Upper lobe of right lung (tissue), 1 donor: ENCODE measurements at regions not wholly inside any gene's neighbourhood (a gene's known extent, or its start where the extent isn't known, plus 50 kb on each side); places are given as distances from the start of the nearest gene placed in this dataset.
A peak's percentile ranks its signal among the peaks of the same experiment; 100 is the strongest.

ENCODE experiments used
- ATAC-seq: fragments of 200-7000 bp; cut with Tn5 transposase; one replicate; pipeline ENCODE4 v1.9.1; 2020; ENCODE audit warnings: mild to moderate bottlenecking, moderate library complexity
- DNase-seq: peaks from one replicate; pipeline ENCODE4 v3.0.0-alpha.2; 2020
- H3K27ac ChIP-seq: fragments of 200-600 bp; one replicate; pipeline ENCODE4 v1.8.0; 2022
- H3K27me3 ChIP-seq: fragments of 200-600 bp; one replicate; pipeline ENCODE4 v1.8.0; 2022; ENCODE audit warnings: mild to moderate bottlenecking
- H3K36me3 ChIP-seq: fragments of 200-600 bp; one replicate; pipeline ENCODE4 v1.8.0; 2022
- H3K4me1 ChIP-seq: fragments of 200-600 bp; one replicate; pipeline ENCODE4 v1.8.0; 2022
- H3K4me3 ChIP-seq: fragments of 200-600 bp; one replicate; pipeline ENCODE4 v1.8.0; 2022; ENCODE audit warnings: mild to moderate bottlenecking
- H3K9me3 ChIP-seq: fragments of 200-600 bp; one replicate; pipeline ENCODE4 v1.8.0; 2022
- intact Hi-C: fragments of 100-400 bp; cut with DNase I; formaldehyde crosslinking; loops from one replicate; pipeline ENCODE4 v1.11.0; 2022
- TF ChIP-seq, protein P1 (sequence below): fragments of 200-600 bp; IDR thresholded peaks from one replicate; pipeline ENCODE4 v1.8.0; 2022; ENCODE audit warnings: antibody characterized with exemption
- donor health status: DM: no; HTN: yes; CAD: no; lungs with severe emphysema.

DNA sequence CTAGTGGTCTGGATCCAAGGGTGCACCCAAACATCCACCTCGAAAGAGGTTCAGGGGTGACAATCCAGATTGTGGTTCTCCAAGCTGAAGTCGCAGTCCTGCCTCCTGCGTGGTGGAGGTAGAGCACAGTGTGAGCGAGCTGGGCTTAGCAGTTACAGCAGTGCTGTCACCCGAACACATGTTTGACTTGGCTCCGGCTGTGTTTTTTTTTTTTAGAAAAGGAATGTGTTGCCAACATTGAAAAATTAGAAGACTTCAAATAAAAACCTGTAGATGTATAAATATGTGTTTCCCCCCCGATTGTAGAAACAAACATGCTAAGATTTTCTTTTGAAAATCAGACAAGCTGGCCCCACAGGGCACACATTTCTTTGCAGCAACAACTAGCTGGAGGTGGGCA lies 530.8 kb downstream of the SHQ1 start:
- no peaks in the 10 kb centered on the region for H3K36me3 ChIP-seq
- intact Hi-C loops, result no loop called here
- DNase-seq, result no peak
- TF ChIP-seq, protein P1, sequence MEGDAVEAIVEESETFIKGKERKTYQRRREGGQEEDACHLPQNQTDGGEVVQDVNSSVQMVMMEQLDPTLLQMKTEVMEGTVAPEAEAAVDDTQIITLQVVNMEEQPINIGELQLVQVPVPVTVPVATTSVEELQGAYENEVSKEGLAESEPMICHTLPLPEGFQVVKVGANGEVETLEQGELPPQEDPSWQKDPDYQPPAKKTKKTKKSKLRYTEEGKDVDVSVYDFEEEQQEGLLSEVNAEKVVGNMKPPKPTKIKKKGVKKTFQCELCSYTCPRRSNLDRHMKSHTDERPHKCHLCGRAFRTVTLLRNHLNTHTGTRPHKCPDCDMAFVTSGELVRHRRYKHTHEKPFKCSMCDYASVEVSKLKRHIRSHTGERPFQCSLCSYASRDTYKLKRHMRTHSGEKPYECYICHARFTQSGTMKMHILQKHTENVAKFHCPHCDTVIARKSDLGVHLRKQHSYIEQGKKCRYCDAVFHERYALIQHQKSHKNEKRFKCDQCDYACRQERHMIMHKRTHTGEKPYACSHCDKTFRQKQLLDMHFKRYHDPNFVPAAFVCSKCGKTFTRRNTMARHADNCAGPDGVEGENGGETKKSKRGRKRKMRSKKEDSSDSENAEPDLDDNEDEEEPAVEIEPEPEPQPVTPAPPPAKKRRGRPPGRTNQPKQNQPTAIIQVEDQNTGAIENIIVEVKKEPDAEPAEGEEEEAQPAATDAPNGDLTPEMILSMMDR, result no peak
- no peak overlapping the region for H3K4me3 ChIP-seq
- no peaks in the 10 kb centered on the region for H3K4me1 ChIP-seq
- peak; percentile 28 for ATAC-seq
- H3K27ac ChIP-seq, result no peak overlapping the region
- no peaks in the 10 kb centered on the region for H3K9me3 ChIP-seq
- H3K27me3 ChIP-seq, result no peaks in the 10 kb centered on the region

DNA sequence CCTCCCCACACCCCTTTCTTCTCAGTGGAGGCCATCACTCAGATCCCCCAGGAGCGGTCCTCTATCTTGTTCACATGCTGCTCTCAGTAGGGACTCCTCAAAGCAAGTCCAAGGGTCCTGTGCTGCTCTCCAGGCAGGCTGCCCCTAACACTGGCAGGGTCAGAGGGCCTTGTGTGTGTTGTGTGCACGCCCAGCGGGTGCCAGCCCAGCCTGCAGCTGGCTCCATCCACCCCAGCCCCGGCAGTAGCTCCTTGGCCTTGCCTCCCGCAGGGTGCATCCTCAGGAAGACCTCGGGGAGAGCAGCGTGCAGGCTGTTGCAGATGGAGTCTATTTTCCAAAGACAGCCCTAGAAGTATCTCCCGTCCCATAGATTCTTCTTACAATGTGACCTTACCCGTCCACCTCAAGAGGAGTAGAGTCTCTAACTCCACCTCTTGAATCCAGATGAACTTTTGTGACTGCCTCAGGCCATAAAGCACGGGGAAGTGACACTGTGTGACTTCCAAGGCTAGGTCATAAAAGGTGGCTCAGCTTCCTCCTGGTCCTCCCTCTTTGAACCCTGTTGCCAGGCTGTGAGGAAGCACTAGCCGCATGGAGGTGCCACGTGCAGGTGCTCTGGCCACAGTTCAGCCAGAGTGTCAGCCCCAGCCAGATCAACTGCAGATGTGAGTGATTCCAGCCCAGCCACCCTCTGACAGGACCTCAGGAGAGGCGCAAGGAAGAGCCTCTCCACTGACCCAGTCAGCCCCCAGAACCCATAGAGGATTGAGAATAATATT lies 531.6 kb downstream of the SHQ1 start:
- ATAC-seq (no peak), DNase-seq (no peak)
- Histone ChIP-seq H3K27me3 (no peaks in the 10 kb centered on the region), H3K36me3 (no peaks in the 10 kb centered on the region), H3K4me3 (no peak overlapping the region), H3K27ac (no peak overlapping the region), H3K4me1 (no peaks in the 10 kb centered on the region), H3K9me3 (no peaks in the 10 kb centered on the region)
- intact Hi-C loops, result no loop called here
- TF ChIP-seq, protein P1, result no peak

DNA sequence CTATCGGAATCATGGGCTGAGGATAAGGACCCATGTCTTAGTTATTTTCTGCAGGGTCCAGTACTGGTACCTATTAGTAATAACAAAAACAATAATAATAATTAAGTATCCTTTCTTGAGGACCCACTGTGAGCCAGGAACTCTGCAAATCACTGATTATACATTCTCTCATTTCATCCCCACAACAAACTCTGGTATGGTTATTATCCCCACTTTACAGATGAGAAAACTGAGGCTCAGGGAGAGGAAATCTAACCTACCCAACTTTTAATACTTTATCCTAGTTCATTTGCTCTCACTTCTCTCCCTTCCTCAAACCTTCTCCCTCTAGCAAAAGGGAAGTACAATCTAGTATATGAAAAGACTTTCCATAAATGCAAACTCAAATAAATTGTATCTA lies 528.4 kb upstream of the PROK2 start:
- H3K36me3 ChIP-seq, result no peaks in the 10 kb centered on the region
- ATAC-seq, result no peak
- DNase-seq, result no peak
- no peak overlapping the region for H3K4me3 ChIP-seq
- no peaks in the 10 kb centered on the region for H3K27me3 ChIP-seq
- no peaks in the 10 kb centered on the region for H3K9me3 ChIP-seq
- peaks cover 14% of the 10 kb centered on the region for H3K4me1 ChIP-seq
- H3K27ac ChIP-seq, result no peak overlapping the region
- intact Hi-C loops, result no loop called here
- TF ChIP-seq, protein P1, result no peak

DNA sequence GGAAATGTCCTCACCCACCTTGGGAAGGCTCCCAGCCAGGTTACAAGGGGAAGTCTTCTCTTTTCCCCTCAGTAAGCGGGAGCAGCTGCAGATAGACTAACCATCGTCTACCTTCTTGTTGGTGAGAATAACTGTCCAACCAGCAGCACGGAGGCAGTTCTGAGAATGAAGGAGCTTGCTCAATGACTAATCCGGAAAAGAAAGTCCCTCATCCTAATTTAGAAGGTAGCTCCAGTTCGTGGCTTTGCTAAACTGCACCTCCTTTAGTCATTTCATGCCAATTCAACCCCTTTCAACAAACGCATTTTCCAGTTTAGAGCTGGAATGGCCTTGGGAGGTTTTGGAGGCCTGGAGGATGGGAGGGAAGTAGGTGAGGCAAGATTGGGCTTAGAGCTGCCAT lies 527.4 kb upstream of the PROK2 start:
- Histone ChIP-seq H3K9me3 (no peaks in the 10 kb centered on the region), H3K36me3 (no peaks in the 10 kb centered on the region), H3K4me1 (peaks cover 14% of the 10 kb centered on the region), H3K27me3 (no peaks in the 10 kb centered on the region), H3K27ac (no peak overlapping the region), H3K4me3 (no peak overlapping the region)
- DNase-seq, result no peak
- no peak for ATAC-seq
- intact Hi-C loops, result no loop called here
- TF ChIP-seq, protein P1, result no peak

DNA sequence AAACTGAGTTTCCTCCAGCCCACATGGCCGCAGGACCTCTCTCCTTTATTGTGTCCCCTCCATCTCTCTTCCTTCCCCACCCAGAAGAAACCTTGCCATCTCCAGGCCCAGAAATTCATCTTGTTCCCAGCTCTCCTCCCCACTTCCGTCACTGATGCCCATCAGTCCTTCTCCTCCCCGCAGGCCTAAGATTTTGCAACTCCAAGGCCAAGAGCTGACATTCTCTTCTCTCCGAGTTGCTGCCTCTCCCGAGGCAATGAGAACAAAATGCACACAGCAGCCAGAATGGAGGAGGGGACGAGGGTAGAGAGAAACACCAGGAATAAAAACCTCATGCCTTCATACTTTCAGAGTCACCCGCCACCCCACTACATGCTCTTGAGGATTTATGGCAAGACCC lies 526.5 kb upstream of the PROK2 start:
- Histone ChIP-seq H3K27me3 (no peaks in the 10 kb centered on the region), H3K4me1 (peaks cover 14% of the 10 kb centered on the region), H3K36me3 (no peaks in the 10 kb centered on the region), H3K4me3 (no peak overlapping the region), H3K9me3 (no peaks in the 10 kb centered on the region), H3K27ac (no peak overlapping the region)
- TF ChIP-seq, protein P1, result no peak
- intact Hi-C loops, result no loop called here
- ATAC-seq (no peak), DNase-seq (no peak)
